ENCODE measurements at regions not wholly inside any gene's neighbourhood (a gene's known extent, or its start where the extent isn't known, plus 50 kb on each side); places are given as distances from the start of the nearest gene placed in this dataset.

- no peak overlapping the region for H3K4me3 ChIP-seq (ENCODE audit: low read depth in 2 of 2, low read length in 2 of 2)
- TF ChIP-seq REST (IDR thresholded peaks at IDR 0.05; ENCODE audit: insufficient read depth in 1 of 2, low read depth in 2 of 2, low read length in 1 of 2) (no peak), TCF7L2 (IDR thresholded peaks at IDR 0.05; ENCODE audit: low read depth, low read length) (no peak), CTCF (IDR thresholded peaks at IDR 0.05) (no peak), POLR2AphosphoS5 (IDR thresholded peaks at IDR 0.05; ENCODE audit: low read depth, low read length) (no peak), SIN3A (IDR thresholded peaks at IDR 0.05; ENCODE audit: borderline replicate concordance, insufficient read depth, low read depth, low read length) (no peak)
- no peak overlapping the region for H3K27ac ChIP-seq (ENCODE audit: low read length)
- CTCF ChIA-PET = no interaction called here
- in situ Hi-C loops (cut with HindIII; ENCODE audit: low pct_unique_long_range_greater_than_20kb, low sequenced_read_pairs) = no loop called here
- H3K4me1 ChIP-seq (ENCODE audit: control insufficient read depth, insufficient read depth, low read length) = no peaks in the 10 kb centered on the region
- intact Hi-C loops (cut with micrococcal nuclease; ENCODE audit: unreplicated experiment) = no loop called here
- no peaks in the 10 kb centered on the region for H3K36me3 ChIP-seq (ENCODE audit: control insufficient read depth, insufficient read depth, low read length)
- POLR2A ChIA-PET = no interaction called here
- no peak for ATAC-seq
- no peaks in the 10 kb centered on the region; the same call in 1 of the 2 replicates for H3K27me3 ChIP-seq (ENCODE audit: control insufficient read depth, insufficient read depth, low read length)
- H3K9me3 ChIP-seq (ENCODE audit: control insufficient read depth, insufficient read depth, low read depth, low read length) = no peaks in the 10 kb centered on the region
- no peak for DNase-seq (ENCODE audit: low read depth, low spot score)
- BruUV-seq (replicated peaks) = no TSS peak
These were observed 317.5 kb downstream of the CD83 start for GRCh38 chr6:14434916-14435690.

GRCh38 chr6:14436592-14437132 is 319.1 kb downstream of the CD83 start:
- H3K36me3 ChIP-seq (ENCODE audit: control insufficient read depth, insufficient read depth, low read length) = no peaks in the 10 kb centered on the region
- in situ Hi-C loops (cut with HindIII; ENCODE audit: low pct_unique_long_range_greater_than_20kb, low sequenced_read_pairs) (no loop called here), intact Hi-C loops (cut with micrococcal nuclease; ENCODE audit: unreplicated experiment) (no loop called here)
- no peaks in the 10 kb centered on the region for H3K9me3 ChIP-seq (ENCODE audit: control insufficient read depth, insufficient read depth, low read depth, low read length)
- ATAC-seq (no peak), DNase-seq (ENCODE audit: low read depth, low spot score) (no peak)
- no TSS peak for BruUV-seq (replicated peaks)
- ChIA-PET CTCF (no interaction called here), POLR2A (no interaction called here)
- H3K27ac ChIP-seq (ENCODE audit: low read length) = no peak overlapping the region
- H3K4me3 ChIP-seq (ENCODE audit: low read depth in 2 of 2, low read length in 2 of 2) = no peak overlapping the region
- TF ChIP-seq POLR2AphosphoS5 (IDR thresholded peaks at IDR 0.05; ENCODE audit: low read depth, low read length) (no peak), CTCF (IDR thresholded peaks at IDR 0.05) (no peak), SIN3A (IDR thresholded peaks at IDR 0.05; ENCODE audit: borderline replicate concordance, insufficient read depth, low read depth, low read length) (no peak)
- no peaks in the 10 kb centered on the region; the same call in 1 of the 2 replicates for H3K27me3 ChIP-seq (ENCODE audit: control insufficient read depth, insufficient read depth, low read length)
- H3K4me1 ChIP-seq (ENCODE audit: control insufficient read depth, insufficient read depth, low read length) = no peaks in the 10 kb centered on the region
